K562 (cell line): ENCODE measurements at regions not wholly inside any gene's neighbourhood (a gene's known extent, or its start where the extent isn't known, plus 50 kb on each side); places are given as distances from the start of the nearest gene placed in this dataset.

Experiments
- CTCF ChIP-seq, 3 experiments: IDR thresholded peaks in 2 of 3; conservative IDR thresholded peaks in 1 of 3; 2 replicates each; pipeline ENCODE4 v1.5.1; 2011 to 2012; ENCODE audit warnings: low read length in 3 of 3, mild to moderate bottlenecking in 3 of 3, control low read depth in 2 of 3, improper control_type of control experiment in 1 of 3, inconsistent platforms in 1 of 3, low read depth in 1 of 3, mixed read lengths in 1 of 3, moderate library complexity in 1 of 3; ENCODE audit not compliant: insufficient read depth in 2 of 3
- ELF2 ChIP-seq: fragments of 250-450 bp; sonication (Bioruptor Pico); IDR thresholded peaks from 2 replicates; pipeline ENCODE4 v1.5.0; 2021; ENCODE audit warnings: mild to moderate bottlenecking
- FOXK2 ChIP-seq, 2 experiments: fragments of 450-650 bp; IDR thresholded peaks in 1 of 2; conservative IDR thresholded peaks in 1 of 2; 2 replicates each; pipeline ENCODE4 v1.6.1; 2016; ENCODE audit warnings: low read depth in 2 of 2, mild to moderate bottlenecking in 1 of 2
- GTF2F1 ChIP-seq: IDR thresholded peaks from 2 replicates; pipeline ENCODE4 v1.6.1; 2011; ENCODE audit warnings: low read depth, low read length, improper control_type of control experiment
- HNRNPH1 ChIP-seq: fragments of 200-400 bp; formaldehyde crosslinking; optimal IDR thresholded peaks from 2 replicates; pipeline ENCODE3; 2017; ENCODE audit warnings: low read depth, mild to moderate bottlenecking, low read length, moderate library complexity
- MCM3 ChIP-seq: fragments of 450-650 bp; IDR thresholded peaks from 2 replicates; pipeline ENCODE4 v1.6.1; 2016
- POLR2AphosphoS5 ChIP-seq: IDR thresholded peaks from 2 replicates; pipeline ENCODE4 v1.6.1; 2011; ENCODE audit warnings: mild to moderate bottlenecking, low read depth, low read length, moderate library complexity; ENCODE audit not compliant: control insufficient read depth, insufficient read depth
- SIRT6 ChIP-seq: IDR thresholded peaks from one replicate; pipeline ENCODE4 v1.6.1; 2012; ENCODE audit warnings: low read depth, mild to moderate bottlenecking, control low read depth, inconsistent platforms, low read length, moderate library complexity
- ZNF121 ChIP-seq: sonication (generic); formaldehyde crosslinking; conservative IDR thresholded peaks from 2 replicates; pipeline ENCODE4 v1.8.0; 2022; ENCODE audit warnings: missing genetic modification reagents
- ZNF143 ChIP-seq: sonication (generic); formaldehyde crosslinking; IDR thresholded peaks from 2 replicates; pipeline ENCODE4 v1.9.0; 2022; ENCODE audit warnings: mild to moderate bottlenecking, missing genetic modification reagents
- ZNF274 ChIP-seq: IDR thresholded peaks from 2 replicates; pipeline ENCODE4 v1.6.1; 2011; ENCODE audit warnings: low read depth, mild to moderate bottlenecking, low read length, moderate library complexity, borderline replicate concordance

- TF ChIP-seq ELF2 (CRISPR knock-in tag) = no peak
- no peak for TF ChIP-seq FOXK2 (conservative IDR thresholded peaks at IDR 0.05 in 1 of 2, IDR thresholded peaks at IDR 0.05 in 1 of 2; ENCODE audit: low read depth in 2 of 2)
- TF ChIP-seq GTF2F1 = no peak
- TF ChIP-seq CTCF (IDR thresholded peaks at IDR 0.05 in 2 of 3, conservative IDR thresholded peaks at IDR 0.05 in 1 of 3; ENCODE audit: insufficient read depth in 2 of 3, low read depth in 1 of 3, low read length in 3 of 3) = peak in 1 of 3 experiments; percentile 41; a peak in 1 of 6 replicates
- TF ChIP-seq SIRT6 = no peak
- TF ChIP-seq MCM3 = no peak
- TF ChIP-seq ZNF143 (CRISPR knock-in tag) = no peak
- no peak for TF ChIP-seq ZNF274
- TF ChIP-seq HNRNPH1 = no peak
- no peak for TF ChIP-seq ZNF121 (CRISPR knock-in tag)
- TF ChIP-seq POLR2AphosphoS5 = no peak
Measured at GRCh38 chr2:64750001-64750816, 96.5 kb upstream of the SERTAD2 start.
